Hepatocyte (in vitro differentiated cells): ENCODE measurements at regions not wholly inside any gene's neighbourhood (a gene's known extent, or its start where the extent isn't known, plus 50 kb on each side); places are given as distances from the start of the nearest gene placed in this dataset.

ENCODE experiments used
- DNase-seq: peaks from one replicate; pipeline ENCODE4 v3.0.0-alpha.2; 2016; ENCODE audit warnings: low spot score
- H2AFZ ChIP-seq: fragments of 200-600 bp; sonication (generic); 2 replicates; pipeline ENCODE4 v1.6.0; 2016; ENCODE audit warnings: antibody characterized with exemption, mild to moderate bottlenecking
- H3K27ac ChIP-seq: fragments of 200-600 bp; sonication (generic); 2 replicates; pipeline ENCODE4 v1.5.1; 2016; ENCODE audit warnings: mild to moderate bottlenecking
- H3K27me3 ChIP-seq: fragments of 200-600 bp; sonication (generic); 2 replicates; pipeline ENCODE4 v1.6.1; 2016
- H3K36me3 ChIP-seq: fragments of 200-600 bp; sonication (generic); replicated peaks from 2 replicates; pipeline ENCODE4 v1.5.1; 2016; ENCODE audit warnings: low read depth; ENCODE audit not compliant: insufficient read depth
- H3K4me1 ChIP-seq: fragments of 200-600 bp; sonication (generic); 2 replicates; pipeline ENCODE4 v1.5.1; 2016; ENCODE audit warnings: mild to moderate bottlenecking, moderate library complexity; ENCODE audit not compliant: insufficient read depth
- H3K4me2 ChIP-seq: fragments of 200-600 bp; sonication (generic); 2 replicates; pipeline ENCODE4 v1.6.0; 2016
- H3K4me3 ChIP-seq: fragments of 200-600 bp; sonication (generic); 2 replicates; pipeline ENCODE4 v1.5.1; 2016; ENCODE audit warnings: mild to moderate bottlenecking
- H3K79me2 ChIP-seq: fragments of 200-600 bp; sonication (generic); 2 replicates; pipeline ENCODE4 v1.6.0; 2017; ENCODE audit warnings: mild to moderate bottlenecking
- H3K9me2 ChIP-seq: fragments of 200-600 bp; sonication (generic); replicated peaks from 2 replicates; pipeline ENCODE4 v1.6.0; 2017; ENCODE audit warnings: mild to moderate bottlenecking; ENCODE audit not compliant: insufficient read depth
- H3K9me3 ChIP-seq: fragments of 200-600 bp; sonication (generic); 2 replicates; pipeline ENCODE4 v1.5.1; 2016; ENCODE audit warnings: low read depth, mild to moderate bottlenecking
- H4K20me1 ChIP-seq: fragments of 200-600 bp; sonication (generic); 2 replicates; pipeline ENCODE4 v1.6.0; 2016; ENCODE audit warnings: mild to moderate bottlenecking; ENCODE audit not compliant: insufficient read depth, poor library complexity, severe bottlenecking
- EZH2 ChIP-seq: fragments of 200-600 bp; sonication (generic); IDR thresholded peaks from 2 replicates; pipeline ENCODE4 v1.6.1; 2016; ENCODE audit warnings: antibody characterized with exemption, mild to moderate bottlenecking, borderline replicate concordance
- EZH2phosphoT487 ChIP-seq: fragments of 200-600 bp; sonication (generic); IDR thresholded peaks from one replicate; pipeline ENCODE4 v1.6.1; 2018; ENCODE audit warnings: antibody characterized with exemption, mild to moderate bottlenecking, low read depth, moderate library complexity; ENCODE audit not compliant: unreplicated experiment, severe bottlenecking
- WGBS: methylation state at CpG from one replicate; pipeline ENCODE4 v1.1.6; 2016; ENCODE audit warnings: low lambda C conversion rate; ENCODE audit errors: missing lambda C conversion rate; 5-methylcytosine and 5-hydroxymethylcytosine counted together
- TF ChIP-seq, protein P1 (sequence below): fragments of 200-600 bp; sonication (generic); IDR thresholded peaks from 2 replicates; pipeline ENCODE4 v1.5.1; 2016; ENCODE audit warnings: antibody characterized with exemption, mild to moderate bottlenecking; ENCODE audit not compliant: poor library complexity

DNA sequence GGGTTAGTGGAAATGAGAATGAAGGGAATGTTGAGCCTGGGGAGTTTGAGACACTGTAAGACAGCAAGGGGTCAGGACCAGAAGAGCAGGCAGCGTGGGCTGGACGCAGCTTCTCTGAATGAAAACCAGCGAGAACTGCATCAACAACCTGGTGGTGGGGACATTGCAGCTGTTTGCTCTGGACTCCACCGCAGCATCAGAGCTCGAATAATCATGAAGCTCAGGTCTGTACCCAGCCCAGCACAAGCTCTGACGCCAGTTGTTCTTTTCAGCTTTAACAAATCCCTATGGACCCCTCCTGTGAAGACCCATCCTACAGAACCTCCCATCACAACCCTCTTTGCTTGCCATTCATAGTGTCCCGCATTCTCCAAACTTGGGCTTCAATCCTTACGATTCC is 106.8 kb upstream of the PNPLA4 start:
- Histone ChIP-seq H3K27ac (no peak overlapping the region), H3K4me2 (no peak overlapping the region), H3K4me1 (no peaks in the 10 kb centered on the region), H3K9me3 (no peaks in the 10 kb centered on the region), H4K20me1 (no peaks in the 10 kb centered on the region), H3K27me3 (no peaks in the 10 kb centered on the region), H2AFZ (no peak overlapping the region), H3K4me3 (no peak overlapping the region), H3K79me2 (no peaks in the 10 kb centered on the region), H3K9me2 (no peaks in the 10 kb centered on the region), H3K36me3 (no peaks in the 10 kb centered on the region)
- TF ChIP-seq, protein P1, sequence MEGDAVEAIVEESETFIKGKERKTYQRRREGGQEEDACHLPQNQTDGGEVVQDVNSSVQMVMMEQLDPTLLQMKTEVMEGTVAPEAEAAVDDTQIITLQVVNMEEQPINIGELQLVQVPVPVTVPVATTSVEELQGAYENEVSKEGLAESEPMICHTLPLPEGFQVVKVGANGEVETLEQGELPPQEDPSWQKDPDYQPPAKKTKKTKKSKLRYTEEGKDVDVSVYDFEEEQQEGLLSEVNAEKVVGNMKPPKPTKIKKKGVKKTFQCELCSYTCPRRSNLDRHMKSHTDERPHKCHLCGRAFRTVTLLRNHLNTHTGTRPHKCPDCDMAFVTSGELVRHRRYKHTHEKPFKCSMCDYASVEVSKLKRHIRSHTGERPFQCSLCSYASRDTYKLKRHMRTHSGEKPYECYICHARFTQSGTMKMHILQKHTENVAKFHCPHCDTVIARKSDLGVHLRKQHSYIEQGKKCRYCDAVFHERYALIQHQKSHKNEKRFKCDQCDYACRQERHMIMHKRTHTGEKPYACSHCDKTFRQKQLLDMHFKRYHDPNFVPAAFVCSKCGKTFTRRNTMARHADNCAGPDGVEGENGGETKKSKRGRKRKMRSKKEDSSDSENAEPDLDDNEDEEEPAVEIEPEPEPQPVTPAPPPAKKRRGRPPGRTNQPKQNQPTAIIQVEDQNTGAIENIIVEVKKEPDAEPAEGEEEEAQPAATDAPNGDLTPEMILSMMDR = no peak
- TF ChIP-seq EZH2 (no peak), EZH2phosphoT487 (no peak)
- no peak for DNase-seq
- WGBS = 85% methylated on average over 8 of the region's 8 CpGs

DNA sequence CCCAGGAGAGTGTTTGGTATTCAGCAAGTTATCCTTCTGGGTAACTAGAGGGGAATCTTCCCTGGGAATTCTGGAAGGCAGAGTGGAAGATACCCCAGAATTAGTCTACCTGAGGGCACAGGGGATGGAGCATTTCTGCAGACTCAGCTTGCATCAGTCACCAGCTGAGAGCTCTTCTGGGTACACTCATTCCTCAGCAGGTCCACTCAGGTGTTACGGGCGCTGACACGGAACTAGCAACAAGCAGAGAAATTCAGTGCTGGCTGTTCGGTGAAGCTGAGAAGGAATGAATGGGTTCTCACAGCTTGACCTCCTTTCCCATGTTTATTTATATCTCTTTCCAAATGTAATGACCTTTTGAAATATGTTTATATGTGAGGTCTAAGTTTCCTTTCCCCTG is 106.0 kb upstream of the PNPLA4 start:
- H3K79me2 ChIP-seq = no peaks in the 10 kb centered on the region
- no peak overlapping the region for H2AFZ ChIP-seq
- no peaks in the 10 kb centered on the region for H4K20me1 ChIP-seq
- no peak overlapping the region for H3K4me2 ChIP-seq
- H3K4me1 ChIP-seq = no peaks in the 10 kb centered on the region
- DNase-seq = no peak
- H3K27ac ChIP-seq = no peak overlapping the region
- no peaks in the 10 kb centered on the region for H3K27me3 ChIP-seq
- no peaks in the 10 kb centered on the region for H3K9me3 ChIP-seq
- 85% methylated on average over 4 of the region's 4 CpGs for WGBS
- H3K36me3 ChIP-seq = no peaks in the 10 kb centered on the region
- no peaks in the 10 kb centered on the region for H3K9me2 ChIP-seq
- H3K4me3 ChIP-seq = no peak overlapping the region
- no peak for TF ChIP-seq EZH2phosphoT487
- TF ChIP-seq, protein P1 = no peak
- no peak for TF ChIP-seq EZH2

DNA sequence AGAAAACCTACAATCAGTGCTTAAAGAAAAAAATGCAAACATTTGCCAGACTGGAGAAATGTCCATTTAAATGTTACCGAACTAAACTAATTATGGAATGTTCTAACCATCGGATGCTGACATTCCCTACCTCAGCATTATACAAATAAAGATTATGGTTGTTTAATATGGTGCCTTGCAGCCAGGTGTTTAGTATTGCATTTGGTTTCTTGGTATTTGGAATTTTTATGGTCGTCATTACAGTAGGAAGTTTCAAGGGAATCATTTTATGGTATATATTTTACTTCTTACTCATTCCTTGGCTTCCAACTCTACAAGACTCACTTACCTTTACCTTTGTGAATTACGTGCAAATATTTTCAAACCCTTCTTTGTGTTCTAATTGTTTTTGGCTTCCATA is 103.1 kb upstream of the PNPLA4 start:
- DNase-seq = no peak
- Histone ChIP-seq H3K79me2 (no peaks in the 10 kb centered on the region), H3K4me2 (no peak overlapping the region), H3K9me3 (no peaks in the 10 kb centered on the region), H3K4me3 (no peak overlapping the region), H3K27ac (no peak overlapping the region), H4K20me1 (no peaks in the 10 kb centered on the region), H3K36me3 (no peaks in the 10 kb centered on the region), H3K9me2 (no peaks in the 10 kb centered on the region), H3K27me3 (no peaks in the 10 kb centered on the region), H3K4me1 (no peaks in the 10 kb centered on the region), H2AFZ (no peak overlapping the region)
- TF ChIP-seq, protein P1 = no peak
- TF ChIP-seq EZH2phosphoT487 (no peak), EZH2 (no peak)
- WGBS = 64% methylated on average over 4 of the region's 4 CpGs

DNA sequence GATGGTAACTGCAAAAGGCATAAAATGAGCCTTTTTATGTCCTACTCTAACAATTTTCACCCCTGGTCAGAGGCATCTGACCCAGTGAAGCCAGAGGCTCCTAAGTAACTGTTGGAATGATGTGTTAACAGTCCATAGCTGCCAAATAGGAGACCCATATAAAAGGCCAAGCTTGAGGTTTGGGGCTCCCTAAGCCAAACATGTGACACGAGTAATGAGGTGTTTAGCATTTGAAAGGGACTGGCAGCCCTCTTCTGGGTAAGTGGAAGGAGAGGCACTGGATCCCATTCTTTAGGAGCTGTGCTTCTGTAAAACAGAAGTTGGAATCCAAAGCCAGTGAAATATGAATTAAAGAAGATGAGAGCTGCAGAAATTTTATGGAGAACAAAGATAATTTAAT is 100.6 kb upstream of the PNPLA4 start:
- no peaks in the 10 kb centered on the region for H3K9me3 ChIP-seq
- DNase-seq = no peak
- H3K9me2 ChIP-seq = no peaks in the 10 kb centered on the region
- WGBS = 20% methylated on average over 1 of the region's 1 CpG
- H3K4me1 ChIP-seq = no peaks in the 10 kb centered on the region
- H3K4me3 ChIP-seq = no peak overlapping the region
- no peaks in the 10 kb centered on the region for H3K27me3 ChIP-seq
- TF ChIP-seq EZH2phosphoT487 (no peak), EZH2 (no peak)
- TF ChIP-seq, protein P1 = no peak
- no peaks in the 10 kb centered on the region for H4K20me1 ChIP-seq
- H3K4me2 ChIP-seq = no peak overlapping the region
- H2AFZ ChIP-seq = no peak overlapping the region
- H3K79me2 ChIP-seq = no peaks in the 10 kb centered on the region
- no peaks in the 10 kb centered on the region for H3K36me3 ChIP-seq
- H3K27ac ChIP-seq = no peak overlapping the region
